ENCODE measurements at regions not wholly inside any gene's neighbourhood (a gene's known extent, or its start where the extent isn't known, plus 50 kb on each side); places are given as distances from the start of the nearest gene placed in this dataset.

GRCh38 chr6:45830441-45831139, 185.1 kb downstream of the CLIC5 start:
- no peak for DNase-seq

GRCh38 chr6:45829873-45830272, 185.8 kb downstream of the CLIC5 start:
- no peak for DNase-seq

- DNase-seq = no peak
Measured at GRCh38 chr6:45827952-45828530, 187.6 kb downstream of the CLIC5 start.

- no peak for DNase-seq
Measured at GRCh38 chr6:45822873-45823272, 192.8 kb downstream of the CLIC5 start.

GRCh38 chr6:45822246-45822812, 193.3 kb downstream of the CLIC5 start:
- no peak for DNase-seq

GRCh38 chr6:45818655-45819054, 197.0 kb downstream of the CLIC5 start:
- DNase-seq = no peak

- peak; percentile 28 for DNase-seq
Measured at GRCh38 chr6:45816674-45817297, 198.9 kb downstream of the CLIC5 start.

GRCh38 chr6:45815466-45816125, 200.1 kb downstream of the CLIC5 start:
- peak; percentile 18 for DNase-seq

- no peak for DNase-seq
Measured at GRCh38 chr6:45814772-45815171, 200.9 kb downstream of the CLIC5 start.

- DNase-seq = no peak
Measured at GRCh38 chr6:45813943-45814342, 201.7 kb downstream of the CLIC5 start.

GRCh38 chr6:45812922-45813321, 202.7 kb downstream of the CLIC5 start:
- DNase-seq = peak; percentile 42

- DNase-seq = no peak
Measured at GRCh38 chr6:45808917-45809316, 206.7 kb downstream of the CLIC5 start.

GRCh38 chr6:45808042-45808645, 207.5 kb downstream of the CLIC5 start:
- DNase-seq = no peak

GRCh38 chr6:45807311-45808041, 208.2 kb downstream of the CLIC5 start:
- DNase-seq = no peak

GRCh38 chr6:45806172-45806571, 209.5 kb downstream of the CLIC5 start:
- no peak for DNase-seq

GRCh38 chr6:45803071-45803470, 212.6 kb downstream of the CLIC5 start:
- DNase-seq = no peak

GRCh38 chr6:45801471-45802289, 214.0 kb downstream of the CLIC5 start:
- DNase-seq = peak; percentile 16

GRCh38 chr6:45800911-45801310, 214.7 kb downstream of the CLIC5 start:
- DNase-seq = peak; percentile 32

- DNase-seq = no peak
Measured at GRCh38 chr6:45795678-45796077, 220.0 kb downstream of the CLIC5 start.

- no peak for DNase-seq
Measured at GRCh38 chr6:45794465-45794864, 221.2 kb downstream of the CLIC5 start.
